ENCODE measurements at regions not wholly inside any gene's neighbourhood (a gene's known extent, or its start where the extent isn't known, plus 50 kb on each side); places are given as distances from the start of the nearest gene placed in this dataset.

DNA sequence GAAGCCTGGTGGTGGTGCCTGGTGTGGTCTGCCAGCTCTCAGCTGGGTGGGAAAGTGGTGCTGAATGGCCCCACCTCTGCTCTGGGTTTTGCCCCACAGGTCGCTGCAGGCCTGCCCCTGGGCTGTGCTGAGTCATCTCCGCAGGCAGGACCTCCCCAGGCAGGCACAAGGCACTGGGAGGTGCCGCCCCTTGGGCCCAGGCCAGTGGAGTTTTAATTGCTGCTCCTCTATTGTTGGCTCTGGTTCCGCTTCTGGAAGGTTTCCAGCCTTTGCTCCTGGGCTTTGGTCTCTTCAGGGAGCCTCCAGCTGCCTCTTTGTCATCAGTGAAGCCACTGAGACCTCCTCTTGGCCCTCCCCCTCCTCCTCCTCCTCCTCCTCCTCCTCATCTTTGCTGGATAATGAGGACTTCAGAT lies 180.3 kb upstream of the GRB10 start:
- H3K27me3 ChIP-seq (ENCODE audit: control insufficient read depth, insufficient read depth, low read length): 0 out of 2 replicates have a peak, but pooled peaks cover 2% of the 10 kb centered on the region
- H3K27ac ChIP-seq (ENCODE audit: low read length): no peak overlapping the region
- intact Hi-C loops (cut with micrococcal nuclease; ENCODE audit: unreplicated experiment): no loop called here
- ATAC-seq (peak; percentile 69), DNase-seq (ENCODE audit: low read depth, low spot score) (no peak)
- no peaks in the 10 kb centered on the region for H3K36me3 ChIP-seq (ENCODE audit: control insufficient read depth, insufficient read depth, low read length)
- no peaks in the 10 kb centered on the region; the same call in 1 of the 2 replicates for H3K9me3 ChIP-seq (ENCODE audit: control insufficient read depth, insufficient read depth, low read depth, low read length)
- in situ Hi-C loops (cut with HindIII; ENCODE audit: low pct_unique_long_range_greater_than_20kb, low sequenced_read_pairs): no loop called here
- no TSS peak for BruUV-seq (replicated peaks)
- no peaks in the 10 kb centered on the region for H3K4me1 ChIP-seq (ENCODE audit: control insufficient read depth, insufficient read depth, low read length)
- H3K4me3 ChIP-seq (ENCODE audit: low read depth in 2 of 2, low read length in 2 of 2): no peak overlapping the region
- POLR2A ChIA-PET: no interaction called here
- CTCF ChIA-PET: no interaction called here
- TF ChIP-seq SIN3A (IDR thresholded peaks at IDR 0.05; ENCODE audit: borderline replicate concordance, insufficient read depth, low read depth, low read length) (no peak), TCF7L2 (IDR thresholded peaks at IDR 0.05; ENCODE audit: low read depth, low read length) (no peak), POLR2AphosphoS5 (IDR thresholded peaks at IDR 0.05; ENCODE audit: low read depth, low read length) (no peak), REST (IDR thresholded peaks at IDR 0.05; ENCODE audit: insufficient read depth in 1 of 2, low read depth in 2 of 2, low read length in 1 of 2) (no peak)
- TF ChIP-seq, protein P1, sequence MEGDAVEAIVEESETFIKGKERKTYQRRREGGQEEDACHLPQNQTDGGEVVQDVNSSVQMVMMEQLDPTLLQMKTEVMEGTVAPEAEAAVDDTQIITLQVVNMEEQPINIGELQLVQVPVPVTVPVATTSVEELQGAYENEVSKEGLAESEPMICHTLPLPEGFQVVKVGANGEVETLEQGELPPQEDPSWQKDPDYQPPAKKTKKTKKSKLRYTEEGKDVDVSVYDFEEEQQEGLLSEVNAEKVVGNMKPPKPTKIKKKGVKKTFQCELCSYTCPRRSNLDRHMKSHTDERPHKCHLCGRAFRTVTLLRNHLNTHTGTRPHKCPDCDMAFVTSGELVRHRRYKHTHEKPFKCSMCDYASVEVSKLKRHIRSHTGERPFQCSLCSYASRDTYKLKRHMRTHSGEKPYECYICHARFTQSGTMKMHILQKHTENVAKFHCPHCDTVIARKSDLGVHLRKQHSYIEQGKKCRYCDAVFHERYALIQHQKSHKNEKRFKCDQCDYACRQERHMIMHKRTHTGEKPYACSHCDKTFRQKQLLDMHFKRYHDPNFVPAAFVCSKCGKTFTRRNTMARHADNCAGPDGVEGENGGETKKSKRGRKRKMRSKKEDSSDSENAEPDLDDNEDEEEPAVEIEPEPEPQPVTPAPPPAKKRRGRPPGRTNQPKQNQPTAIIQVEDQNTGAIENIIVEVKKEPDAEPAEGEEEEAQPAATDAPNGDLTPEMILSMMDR (IDR thresholded peaks at IDR 0.05): no peak

- intact Hi-C loops (cut with micrococcal nuclease; ENCODE audit: unreplicated experiment): no loop called here
- ChIA-PET POLR2A (no interaction called here), CTCF (no interaction called here)
- Histone ChIP-seq H3K36me3 (ENCODE audit: control insufficient read depth, insufficient read depth, low read length) (no peaks in the 10 kb centered on the region), H3K9me3 (ENCODE audit: control insufficient read depth, insufficient read depth, low read depth, low read length) (no peaks in the 10 kb centered on the region; the same call in 1 of the 2 replicates), H3K4me3 (ENCODE audit: low read depth in 2 of 2, low read length in 2 of 2) (no peak overlapping the region), H3K27me3 (ENCODE audit: control insufficient read depth, insufficient read depth, low read length) (0 out of 2 replicates have a peak, but pooled peaks cover 2% of the 10 kb centered on the region), H3K27ac (ENCODE audit: low read length) (no peak overlapping the region), H3K4me1 (ENCODE audit: control insufficient read depth, insufficient read depth, low read length) (no peaks in the 10 kb centered on the region)
- no peak for TF ChIP-seq REST (IDR thresholded peaks at IDR 0.05; ENCODE audit: insufficient read depth in 1 of 2, low read depth in 2 of 2, low read length in 1 of 2)
- TF ChIP-seq SIN3A (IDR thresholded peaks at IDR 0.05; ENCODE audit: borderline replicate concordance, insufficient read depth, low read depth, low read length): no peak
- TF ChIP-seq POLR2AphosphoS5 (IDR thresholded peaks at IDR 0.05; ENCODE audit: low read depth, low read length): no peak
- TF ChIP-seq TCF7L2 (IDR thresholded peaks at IDR 0.05; ENCODE audit: low read depth, low read length): no peak
- TF ChIP-seq, protein P1 (IDR thresholded peaks at IDR 0.05): no peak
- ATAC-seq: no peak
- DNase-seq (ENCODE audit: low read depth, low spot score): no peak
- in situ Hi-C loops (cut with HindIII; ENCODE audit: low pct_unique_long_range_greater_than_20kb, low sequenced_read_pairs): no loop called here
- BruUV-seq (replicated peaks): no TSS peak
Measured at GRCh38 chr7:50962281-50962883, 179.7 kb upstream of the GRB10 start.
